ENCODE measurements at regions not wholly inside any gene's neighbourhood (a gene's known extent, or its start where the extent isn't known, plus 50 kb on each side); places are given as distances from the start of the nearest gene placed in this dataset.

- TF ChIP-seq POLR2A (IDR thresholded peaks at IDR 0.05) (no peak), CTCF (IDR thresholded peaks at IDR 0.05) (no peak)
These were observed 180.3 kb downstream of the VAPA start for GRCh38 chr18:10094154-10094553.
